Kidney glomerular epithelial cell (primary cell): ENCODE measurements at regions not wholly inside any gene's neighbourhood (a gene's known extent, or its start where the extent isn't known, plus 50 kb on each side); places are given as distances from the start of the nearest gene placed in this dataset.

Experiments used
- DNase-seq: peaks from one replicate; lab custom pipeline; 2025; lab: John Stamatoyannopoulos, UW

DNA sequence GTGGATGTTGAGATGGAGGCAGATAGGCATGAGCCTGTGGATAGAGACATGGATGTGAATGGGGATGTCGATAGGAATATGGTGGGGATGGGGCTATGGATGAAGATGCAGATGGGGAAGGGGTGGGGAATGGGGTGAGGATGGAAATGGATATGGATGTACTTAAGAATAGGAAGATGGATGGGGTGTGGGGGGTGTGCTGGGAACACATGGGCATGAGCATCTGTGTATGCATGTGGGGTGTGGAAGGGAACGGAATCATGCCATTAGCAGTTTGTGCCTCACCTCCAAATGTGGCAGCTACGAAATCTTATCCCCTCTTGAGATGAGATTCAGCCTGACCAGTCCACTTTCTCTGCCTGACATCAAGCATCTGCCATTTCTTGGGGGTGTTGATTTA is 359.5 kb upstream of the MGMT start:
- DNase-seq, result no peak

DNA sequence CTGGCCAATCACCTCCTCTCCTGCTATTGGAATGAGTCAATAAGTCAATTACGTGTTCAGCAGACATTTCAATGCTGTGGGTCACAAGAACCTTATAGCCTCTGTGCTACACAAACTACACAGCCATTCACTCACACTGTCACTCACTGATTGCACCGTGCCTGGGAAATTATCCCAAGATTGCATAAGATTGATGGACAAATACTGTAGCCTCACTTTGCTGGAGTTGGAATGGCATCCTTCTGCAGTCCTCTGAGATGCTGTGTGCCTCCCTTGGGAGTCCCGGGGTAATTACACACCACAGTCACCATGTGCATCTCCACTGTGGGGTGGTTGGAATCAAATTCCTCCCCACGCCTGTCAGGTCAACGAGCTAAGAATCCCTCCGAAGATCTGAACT is 358.7 kb upstream of the MGMT start:
- no peak for DNase-seq

DNA sequence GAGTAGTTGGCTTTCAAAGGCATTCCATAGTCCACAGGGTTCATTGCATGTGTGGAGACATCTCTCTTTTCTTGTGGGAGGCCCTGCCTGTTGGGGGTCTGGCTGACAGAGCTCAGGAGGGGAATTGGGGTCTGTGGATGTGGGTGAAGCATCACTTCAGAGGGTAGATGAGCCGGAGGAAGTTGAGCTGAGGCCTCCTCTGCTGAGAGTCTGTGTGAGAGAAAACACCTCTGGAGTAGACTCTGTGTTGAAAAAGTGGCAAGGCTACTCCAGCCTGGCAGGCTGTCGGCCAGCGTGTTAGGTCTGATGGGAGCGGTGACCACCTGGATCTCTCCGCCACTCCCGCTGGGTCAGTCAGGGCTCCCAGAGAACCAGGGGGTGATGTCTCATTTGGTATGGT is 358.0 kb upstream of the MGMT start:
- DNase-seq, result no peak

DNA sequence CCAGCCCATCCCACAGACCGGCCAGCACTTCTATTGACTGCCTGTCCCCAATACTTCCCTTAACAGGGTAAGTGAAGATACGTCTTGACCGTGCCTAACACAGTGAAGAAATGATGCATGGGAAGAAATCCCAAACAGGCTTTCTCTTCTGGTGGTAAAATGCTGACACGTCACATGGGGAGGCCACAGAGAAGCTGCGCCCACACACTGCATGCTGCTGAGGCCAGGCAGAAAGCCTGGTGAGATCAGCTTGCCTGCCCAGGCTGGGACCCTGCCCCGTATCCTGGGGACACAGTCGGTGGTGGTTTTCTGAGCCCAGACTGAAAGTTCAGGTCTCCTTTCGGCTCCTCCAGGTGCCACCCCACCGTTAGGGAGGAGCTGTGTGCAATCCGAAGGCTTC is 356.3 kb upstream of the MGMT start:
- no peak for DNase-seq

DNA sequence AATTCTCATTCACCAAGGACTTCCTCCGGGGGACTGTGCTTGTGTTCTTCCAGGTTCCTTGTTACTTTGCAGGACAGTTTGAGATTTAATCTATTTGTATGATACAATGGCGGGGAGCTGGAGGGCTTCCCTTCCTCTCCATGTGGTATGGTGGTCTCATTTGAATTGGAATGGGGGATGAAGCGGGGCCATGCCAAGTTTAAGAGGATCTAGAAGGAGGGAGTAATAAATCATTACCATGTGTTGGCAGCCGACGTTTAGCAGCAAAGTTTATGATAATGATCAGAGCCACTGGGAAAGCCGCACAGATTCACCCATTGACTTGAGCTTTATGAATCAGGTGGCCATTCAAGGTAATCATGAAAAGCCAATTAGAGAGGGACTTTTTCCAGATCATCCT is 355.1 kb upstream of the MGMT start:
- DNase-seq, result no peak

DNA sequence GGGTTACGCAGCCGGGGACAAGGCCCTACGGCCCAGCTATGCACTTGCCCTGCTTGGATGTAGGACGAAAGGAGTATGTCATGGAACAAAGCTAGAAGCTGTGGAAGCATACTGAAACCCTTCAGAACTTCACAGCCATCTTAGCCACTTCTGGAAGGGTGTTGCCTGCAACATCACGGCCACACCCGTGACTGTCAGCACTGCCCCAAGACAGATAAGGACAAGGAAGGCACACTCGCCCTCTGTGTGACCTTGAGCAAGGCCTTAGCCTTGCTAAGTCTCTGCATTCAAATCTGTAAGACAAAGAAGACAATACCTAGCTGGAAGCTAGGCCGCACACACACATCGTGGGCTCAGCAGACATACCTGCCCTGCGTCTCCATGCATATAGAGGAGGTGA is 352.5 kb upstream of the MGMT start:
- no peak for DNase-seq

DNA sequence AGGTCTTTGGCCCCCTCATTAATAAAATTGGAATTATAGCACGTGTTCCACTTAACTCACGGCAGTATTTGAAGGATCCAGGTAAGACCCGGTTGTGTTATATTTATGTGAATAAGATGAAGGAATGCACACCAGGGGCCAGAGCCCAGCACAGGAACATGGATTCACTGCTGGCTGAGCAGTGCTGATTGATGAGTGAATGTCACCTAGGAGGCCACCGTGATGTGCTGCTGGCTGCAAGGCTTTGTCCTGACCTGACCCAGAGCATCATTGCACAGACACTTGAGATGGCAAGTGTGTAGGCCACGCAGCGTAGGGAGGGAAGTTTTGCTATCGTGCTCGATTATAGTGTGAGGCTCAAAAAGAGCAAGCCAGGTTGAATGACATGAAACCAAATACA is 350.7 kb upstream of the MGMT start:
- no peak for DNase-seq

DNA sequence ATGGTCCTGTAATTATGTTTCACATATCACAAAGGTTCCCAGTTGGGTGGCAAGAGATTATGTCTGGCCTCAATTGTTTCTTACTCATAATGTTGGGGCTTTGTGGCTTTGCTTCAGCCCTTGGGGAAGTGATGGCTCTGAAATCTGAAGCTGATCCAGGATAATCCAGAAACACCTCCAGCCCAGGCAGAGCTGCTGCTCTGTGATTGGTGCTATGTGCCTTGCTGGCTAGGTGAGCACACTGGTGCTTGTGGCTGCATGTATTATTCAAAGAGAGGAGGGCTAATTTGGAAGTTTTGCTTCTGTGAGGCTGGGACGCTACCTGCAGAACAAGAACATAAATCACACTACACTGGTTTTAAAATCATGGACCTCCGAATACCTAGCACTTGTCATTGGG is 346.6 kb upstream of the MGMT start:
- DNase-seq, result no peak

DNA sequence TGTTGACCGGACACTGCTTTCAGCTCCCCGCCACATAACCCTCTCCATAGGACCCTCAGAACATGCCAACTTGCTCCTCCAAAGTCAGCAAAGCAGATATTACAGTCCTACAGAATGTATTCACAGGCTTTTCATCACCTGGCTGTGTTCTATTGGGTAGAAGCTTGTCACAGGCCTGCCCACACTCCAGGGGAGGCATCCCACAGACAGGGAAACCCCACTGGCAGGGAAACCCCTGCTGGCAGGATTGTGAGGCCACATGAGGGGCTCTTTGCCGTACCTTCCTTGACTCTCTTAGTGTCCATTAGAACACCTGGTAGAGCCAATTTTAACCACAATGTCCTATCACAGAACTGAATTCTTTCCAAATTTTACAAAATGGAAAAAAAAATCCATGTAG is 344.2 kb upstream of the MGMT start:
- no peak for DNase-seq

DNA sequence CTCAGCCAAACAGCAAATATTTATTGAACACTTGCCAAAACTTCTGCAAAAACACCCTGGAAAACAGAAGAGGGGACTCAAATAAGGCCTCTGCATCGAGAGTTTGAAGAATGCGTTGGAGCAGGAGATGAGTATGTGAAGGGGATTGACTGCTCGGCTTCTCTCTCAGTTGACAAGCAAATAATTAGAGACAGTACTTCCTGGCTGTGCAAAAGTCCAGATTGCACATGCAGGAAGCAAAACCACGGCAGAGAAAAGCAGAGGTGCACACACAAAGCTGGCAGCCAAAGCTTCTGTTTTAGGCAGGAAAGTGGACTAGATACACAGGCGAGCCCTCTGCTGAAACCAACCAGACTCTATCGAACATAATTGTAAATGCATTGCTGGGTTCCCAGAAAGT is 343.6 kb upstream of the MGMT start:
- DNase-seq, result no peak

DNA sequence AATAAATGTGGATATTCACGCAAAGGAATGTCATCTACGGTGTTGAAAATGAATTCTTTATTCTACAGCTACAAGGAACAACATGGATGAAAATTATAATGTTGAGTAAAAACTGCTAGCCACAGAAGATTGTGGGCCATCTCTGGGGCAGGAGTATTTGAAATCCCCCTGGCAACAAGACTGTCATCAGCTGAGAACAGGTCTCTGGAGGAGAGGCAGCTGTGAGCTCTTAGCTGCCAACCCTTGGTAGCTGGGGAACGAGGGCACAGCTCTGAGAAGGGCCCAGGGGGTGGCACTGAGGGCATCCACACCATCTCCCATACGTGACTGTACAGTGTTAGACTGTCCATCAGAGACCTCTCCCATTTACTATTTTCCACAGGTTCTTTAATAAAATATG is 340.1 kb upstream of the MGMT start:
- no peak for DNase-seq

DNA sequence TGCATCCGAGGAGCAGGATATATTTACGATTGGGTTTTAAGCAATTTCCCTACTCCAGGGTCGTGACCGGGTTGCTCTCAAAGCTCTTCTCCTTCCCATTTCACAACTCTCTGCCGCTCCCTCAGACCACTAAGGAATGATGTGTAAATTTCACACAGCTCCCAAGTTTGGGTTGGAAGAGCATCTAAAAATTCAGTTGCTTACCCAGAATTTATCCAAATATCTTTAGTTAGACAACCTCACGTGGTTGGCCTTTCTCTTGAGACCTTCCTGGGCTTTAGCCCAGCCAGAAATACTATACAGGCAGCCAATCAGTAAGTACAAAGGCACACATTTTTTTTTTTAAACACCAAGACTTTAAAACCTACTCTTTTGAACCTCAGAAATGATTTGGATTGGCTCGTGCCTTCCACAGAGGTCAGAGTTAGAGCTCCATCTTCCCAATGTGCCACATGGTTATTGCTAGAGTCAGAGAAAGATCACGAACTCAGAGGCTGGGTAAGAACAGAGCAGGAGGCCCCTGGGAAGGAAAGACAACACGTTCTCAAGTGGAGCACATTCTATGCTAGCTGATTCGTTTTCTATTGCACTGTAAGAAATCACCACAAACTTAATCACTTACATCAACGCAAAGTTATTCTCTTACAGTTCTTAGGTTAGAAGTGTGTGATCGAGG is 335.4 kb upstream of the MGMT start:
- no peak for DNase-seq

DNA sequence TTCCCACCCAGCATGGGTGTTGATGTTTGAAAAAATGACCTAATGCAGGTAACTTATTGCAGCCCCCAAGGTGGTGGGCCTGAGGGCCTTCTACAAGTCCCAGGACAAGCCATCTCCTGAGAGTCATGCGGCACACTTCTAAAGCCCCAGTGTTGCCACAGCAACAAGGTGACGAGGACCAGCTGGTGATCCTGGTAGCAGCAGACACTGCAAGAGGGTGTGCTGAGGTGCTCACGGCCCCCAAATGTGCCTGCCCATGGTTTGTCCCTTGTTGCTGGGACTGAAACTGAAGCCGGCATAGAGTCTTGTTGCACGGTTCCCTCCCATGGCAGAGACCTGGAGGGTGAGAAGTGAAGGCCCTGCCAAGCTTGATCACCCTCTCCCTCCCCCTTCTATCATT is 333.2 kb upstream of the MGMT start:
- no peak for DNase-seq

DNA sequence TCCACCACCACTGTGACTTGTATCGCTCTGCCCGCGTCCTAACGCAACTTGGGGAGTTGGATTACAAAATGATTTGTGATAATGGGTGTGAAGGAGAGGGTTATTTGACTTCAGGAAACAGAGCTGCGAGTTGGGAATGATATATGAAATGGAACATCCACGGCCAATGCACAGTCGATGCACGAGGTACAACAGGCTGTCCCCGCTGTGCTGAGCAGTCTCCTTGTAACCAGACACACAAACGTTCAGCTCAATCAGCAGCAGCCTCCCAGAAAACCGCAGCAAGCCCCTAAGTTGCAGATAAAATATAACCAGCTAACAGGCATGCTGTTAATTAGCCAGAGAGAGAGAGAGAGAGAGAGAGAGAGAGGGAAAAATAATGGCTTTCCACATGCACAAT is 332.7 kb upstream of the MGMT start:
- DNase-seq, result no peak

DNA sequence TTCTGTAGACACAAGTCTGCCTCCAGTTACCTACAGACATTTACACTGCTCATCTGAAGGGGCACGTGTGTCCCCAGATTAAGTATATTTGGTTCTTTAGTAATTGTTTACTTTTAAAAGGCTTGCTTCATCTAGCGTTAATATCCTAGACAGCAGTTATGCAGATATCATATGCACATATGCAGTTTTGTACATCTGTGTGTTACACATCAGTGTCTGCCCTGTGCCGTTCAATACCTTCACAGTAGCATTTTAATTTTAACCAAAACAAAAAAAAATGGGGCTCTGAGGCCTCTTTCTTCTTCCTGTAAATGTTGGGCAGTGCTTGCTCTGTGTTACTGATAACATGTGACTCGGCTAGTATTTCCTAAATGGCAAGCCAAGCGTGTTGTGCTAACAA is 331.4 kb upstream of the MGMT start:
- DNase-seq, result no peak

DNA sequence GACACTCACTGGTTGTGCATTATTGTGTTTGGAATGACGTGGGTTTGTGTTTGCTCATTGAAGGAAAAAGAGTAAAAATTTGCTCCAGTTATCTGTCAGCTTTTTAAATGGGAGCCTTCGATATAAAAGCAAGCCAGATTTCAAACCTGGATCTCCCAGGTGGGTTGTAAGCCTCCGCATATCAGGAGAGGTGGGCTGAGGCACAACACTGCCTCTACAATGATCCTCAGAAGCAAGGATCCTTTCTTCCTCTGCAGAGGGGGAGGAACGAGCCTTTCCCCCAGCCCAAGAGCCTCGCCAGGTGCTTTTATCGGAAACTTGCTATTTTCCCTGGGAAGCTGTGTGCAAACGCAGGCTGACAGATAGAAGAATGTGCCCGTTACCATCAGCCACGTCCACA is 331.0 kb upstream of the MGMT start:
- no peak for DNase-seq

DNA sequence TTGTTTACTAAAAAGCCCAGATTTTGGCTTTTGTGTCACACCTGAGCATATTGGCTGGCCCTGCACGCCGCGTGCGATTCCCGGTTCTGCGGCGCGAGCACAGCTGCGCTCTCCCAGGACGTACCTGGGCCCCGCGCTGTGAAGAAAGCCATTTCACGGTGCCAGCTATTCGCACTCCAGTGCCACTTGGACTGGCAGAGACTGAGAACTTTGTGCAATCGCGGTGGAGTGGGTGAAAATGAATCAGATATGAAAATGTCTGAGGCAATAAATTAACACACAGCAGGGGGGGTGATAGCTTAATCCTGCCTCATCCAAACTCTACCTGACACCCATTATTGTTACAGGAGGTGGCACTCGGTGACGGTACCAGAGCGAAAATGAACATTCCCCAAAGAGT is 330.1 kb upstream of the MGMT start:
- DNase-seq, result no peak

DNA sequence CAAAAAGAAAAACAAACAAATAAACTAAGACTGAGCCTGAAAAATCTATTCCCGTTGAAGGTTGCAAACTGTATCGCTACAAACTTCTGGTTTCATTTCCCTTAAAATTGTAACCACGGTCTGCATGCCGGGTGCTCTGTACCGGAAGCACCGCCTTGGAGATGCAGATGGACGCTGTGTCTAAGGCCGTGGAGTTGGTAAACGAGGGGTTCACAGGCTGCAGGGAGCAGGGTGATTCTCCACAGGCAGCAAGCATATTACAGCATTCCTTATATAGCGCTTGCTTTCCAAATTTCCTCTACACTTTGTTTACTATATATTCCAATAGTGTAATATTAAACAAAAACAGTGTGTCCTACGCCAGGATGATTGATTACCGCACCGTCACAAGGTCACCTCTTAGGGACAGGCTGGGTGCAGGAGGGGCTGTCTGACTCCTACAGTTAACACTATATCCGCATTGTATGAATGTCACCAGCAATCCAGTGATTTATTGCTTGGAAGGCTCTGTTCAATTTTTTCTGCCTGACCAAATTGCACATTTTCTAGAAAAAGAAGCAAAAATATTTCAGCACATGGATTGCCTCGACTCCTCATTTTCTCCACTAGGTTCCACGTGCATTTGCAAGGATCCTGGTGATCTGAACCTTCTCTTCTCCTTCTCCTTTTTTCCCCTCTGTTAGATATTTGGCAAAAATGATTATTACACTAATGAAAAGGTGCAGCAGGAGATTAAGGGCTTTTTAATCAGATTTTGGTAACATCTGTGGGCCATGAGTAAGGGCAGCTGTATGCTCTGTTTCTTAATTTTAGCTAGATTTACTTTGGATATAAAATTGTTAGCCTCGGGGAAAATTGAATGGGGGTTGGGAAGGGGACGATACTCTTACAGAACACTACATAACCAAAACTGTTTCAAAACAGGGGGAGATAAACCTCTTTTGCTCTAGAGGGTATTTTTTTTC is 325.8 kb upstream of the MGMT start:
- no peak for DNase-seq

DNA sequence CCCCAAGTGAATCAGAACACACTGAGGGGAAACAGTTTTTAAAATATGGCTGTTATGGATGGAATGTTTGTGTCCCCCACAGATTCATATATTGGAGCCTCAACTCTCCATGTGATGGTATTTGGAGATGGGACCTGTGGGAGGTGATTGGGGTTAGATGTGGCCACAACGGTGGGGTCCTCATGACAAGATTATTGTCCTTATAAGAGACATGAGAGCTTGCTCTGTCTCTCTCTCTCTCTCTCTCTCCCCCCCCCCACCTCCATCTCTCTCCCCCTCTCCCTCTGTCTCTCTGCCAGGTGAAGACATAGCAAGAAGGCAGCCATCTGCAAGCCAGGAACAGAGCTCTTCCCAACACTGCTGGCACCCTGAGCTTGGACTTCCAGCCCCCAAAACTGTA is 315.8 kb upstream of the MGMT start:
- DNase-seq, result no peak

DNA sequence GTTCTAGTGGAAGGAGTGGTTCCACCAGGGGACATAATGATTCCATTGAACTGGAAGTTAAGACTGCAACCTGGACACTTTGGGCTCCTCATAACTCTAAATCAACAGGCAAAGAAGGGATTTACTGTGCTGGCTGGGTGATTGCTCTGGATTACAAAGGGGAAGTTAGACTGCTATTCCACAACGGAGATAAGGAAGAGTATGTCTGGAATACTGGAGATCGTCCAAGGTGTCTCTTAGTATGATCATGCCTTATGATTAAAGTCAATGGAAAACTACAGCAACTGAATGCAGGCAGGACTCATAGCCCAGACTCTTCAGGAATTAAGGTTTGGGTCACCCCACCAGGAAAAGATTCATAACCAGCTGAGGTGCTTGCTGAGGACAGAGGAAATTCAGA is 310.6 kb upstream of the MGMT start:
- DNase-seq, result no peak

DNA sequence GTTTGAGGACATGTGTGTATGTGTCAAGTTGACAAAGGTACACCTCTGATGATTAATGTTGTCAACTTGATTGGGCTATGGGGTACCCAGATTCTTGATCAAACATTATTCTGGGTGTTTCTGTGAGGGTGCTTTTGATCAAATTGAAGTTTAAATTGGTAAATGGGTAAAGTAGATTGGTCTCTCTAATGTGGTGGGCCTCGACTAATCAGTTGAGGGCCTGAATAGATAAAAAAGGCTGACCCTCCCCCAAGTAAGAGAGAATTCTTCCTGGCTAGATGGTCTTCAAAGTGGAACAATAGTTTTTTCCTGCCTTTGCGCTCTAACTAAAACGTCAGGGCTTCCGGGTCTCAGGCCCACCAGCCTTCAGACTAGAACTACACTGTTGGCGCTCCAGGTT is 309.9 kb upstream of the MGMT start:
- no peak for DNase-seq

DNA sequence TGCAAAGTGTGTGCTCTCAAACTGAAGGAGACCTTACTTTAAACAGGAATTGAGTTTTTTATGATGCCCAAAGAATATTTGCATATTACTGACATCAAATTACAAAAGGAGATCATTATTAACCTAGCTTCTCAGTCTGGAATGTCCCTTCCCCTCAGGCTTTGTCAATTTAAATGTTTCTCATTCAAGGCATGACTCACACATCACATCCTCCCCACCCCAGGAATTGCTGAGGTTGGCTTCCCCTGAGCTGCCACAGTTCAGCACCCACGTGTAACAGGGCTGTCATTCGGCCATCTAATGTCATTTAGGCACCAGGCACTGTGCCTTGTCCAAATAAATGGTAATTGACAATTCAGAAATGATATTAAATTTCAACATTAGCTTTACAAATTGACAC is 305.9 kb upstream of the MGMT start:
- DNase-seq, result peak; percentile 86

DNA sequence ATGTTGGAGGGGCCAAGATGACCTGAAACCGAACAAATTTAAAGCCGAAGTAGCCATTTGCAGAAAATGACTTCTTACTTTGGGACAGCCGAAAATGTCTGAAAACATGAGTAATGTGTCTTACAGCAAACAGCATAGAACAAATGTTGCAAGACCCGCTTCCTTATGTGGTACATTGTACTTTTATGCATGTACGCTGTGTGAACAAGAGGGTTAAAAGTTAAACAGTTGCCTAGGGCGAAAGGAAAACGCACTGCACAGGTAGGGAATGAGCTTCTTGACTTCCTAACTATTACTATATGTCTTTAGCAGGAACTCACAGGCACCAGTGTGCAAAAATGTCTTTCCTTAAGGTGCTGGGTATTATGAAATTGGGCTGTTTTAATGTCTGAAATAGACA is 303.5 kb upstream of the MGMT start:
- DNase-seq, result no peak
